GM13977 (cell line): ENCODE measurements at regions not wholly inside any gene's neighbourhood (a gene's known extent, or its start where the extent isn't known, plus 50 kb on each side); places are given as distances from the start of the nearest gene placed in this dataset.

Source experiments
- DNase-seq: peaks from one replicate; pipeline ENCODE4 v3.0.0; 2012; ENCODE audit warnings: low spot score
- CTCF ChIP-seq: IDR thresholded peaks from 2 replicates; pipeline ENCODE4 v1.5.1; 2012; ENCODE audit warnings: mild to moderate bottlenecking, control low read depth; ENCODE audit not compliant: insufficient read depth; ENCODE audit errors: extremely low read depth, missing control alignments
- in situ Hi-C: fragments of 300-500 bp; cut with MboI; formaldehyde crosslinking; loops from one replicate; pipeline ENCODE4 v1.12.0; 2022; ENCODE audit warnings: low sequenced_read_pairs, low pct_unique_long_range_greater_than_20kb, mixed read lengths, inconsistent platforms; ENCODE audit not compliant: unreplicated experiment

- in situ Hi-C loops, result no loop called here
- TF ChIP-seq CTCF, result no peak
- no peak for DNase-seq
Observed at GRCh38 chr14:104527857-104528459, 51.6 kb upstream of the C14orf180 start.

- no peak for DNase-seq
- in situ Hi-C loops, result no loop called here
- TF ChIP-seq CTCF, result no peak
Observed at GRCh38 chr14:104528496-104528895, 51.1 kb upstream of the C14orf180 start.
